Naive thymus-derived CD8-positive, alpha-beta T cell (primary cell): ENCODE measurements at regions not wholly inside any gene's neighbourhood (a gene's known extent, or its start where the extent isn't known, plus 50 kb on each side); places are given as distances from the start of the nearest gene placed in this dataset.

Experiments used
- ATAC-seq, 2 donors: fragments of 150-1000 bp; cut with Tn5 transposase in 1 of 2; sonication (Bioruptor Pico), chemical (Tn5 transposase) in 1 of 2; 1 replicate in 1 of 2; 2 replicates in 1 of 2; pipeline ENCODE4 v1.10.0; 2021; ENCODE audit warnings: mild to moderate bottlenecking in 2 of 2, moderate library complexity in 2 of 2
- POLR2A ChIA-PET: fragments of 350-600 bp; sonication (Branson Sonifier 250); formaldehyde crosslinking; loops from one replicate; lab custom pipeline; 2021; ENCODE audit warnings: antibody characterized with exemption; lab: Charles Lee
- DNase-seq, 10 donors: peaks; one replicate each; pipeline versions ENCODE4 v3.0.0 to v3.0.0-alpha.2; 2020 to 2022
- H3K27ac Mint-ChIP-seq, 10 donors: one replicate each; pipeline ENCODE4 v1.8.0; 2020 to 2022; ENCODE audit warnings: mild to moderate bottlenecking in 10 of 10, mixed read lengths in 10 of 10, moderate library complexity in 4 of 10, inconsistent platforms in 1 of 10
- H3K27me3 Mint-ChIP-seq, 5 donors: one replicate each; pipeline ENCODE4 v1.8.0; 2021 to 2022; ENCODE audit warnings: mixed read lengths in 5 of 5
- H3K36me3 Mint-ChIP-seq, 3 donors: one replicate each; pipeline ENCODE4 v1.8.0; 2020 to 2022; ENCODE audit warnings: mixed read lengths in 3 of 3, mild to moderate bottlenecking in 2 of 3, inconsistent platforms in 1 of 3
- H3K4me1 Mint-ChIP-seq, 4 donors: one replicate each; pipeline ENCODE4 v1.8.0; 2021 to 2022; ENCODE audit warnings: mixed read lengths in 4 of 4
- H3K4me3 Mint-ChIP-seq, 10 donors: one replicate each; pipeline ENCODE4 v1.8.0; 2020 to 2022; ENCODE audit warnings: mild to moderate bottlenecking in 10 of 10, mixed read lengths in 10 of 10, moderate library complexity in 6 of 10, inconsistent platforms in 1 of 10
- H3K9me3 Mint-ChIP-seq, 9 donors: one replicate each; pipeline ENCODE4 v1.8.0; 2020 to 2022; ENCODE audit warnings: mixed read lengths in 9 of 9, mild to moderate bottlenecking in 3 of 9, inconsistent platforms in 1 of 9, moderate library complexity in 1 of 9

DNA sequence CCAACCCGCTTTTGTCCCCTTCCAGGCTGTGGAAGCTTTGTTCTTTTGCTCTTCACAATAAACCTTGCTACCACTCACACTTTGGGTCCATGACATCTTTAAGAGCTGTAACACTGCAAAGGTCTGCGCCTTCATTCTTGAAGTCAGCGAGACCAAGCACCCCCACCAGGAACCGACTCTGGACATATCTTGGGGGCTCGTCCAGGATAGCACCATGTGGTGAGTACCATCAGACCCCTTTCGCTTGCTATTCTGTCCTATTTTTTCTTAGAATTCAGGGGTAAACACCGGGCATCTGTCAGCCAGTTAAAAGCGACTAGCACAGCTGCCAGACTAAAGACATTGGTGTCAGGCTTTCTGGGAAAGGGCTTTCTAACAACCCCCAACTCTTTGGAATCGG lies 137.6 kb upstream of the PPFIA2 start:
- peak in 2 of 10 donors; percentile 3 to 4 for DNase-seq
- Mint-ChIP-seq H3K27ac (no peak overlapping the region), H3K4me3 (no peak overlapping the region), H3K27me3 (no peaks in the 10 kb centered on the region), H3K4me1 (no peaks in the 10 kb centered on the region), H3K36me3 (peaks cover 0 to 27% (median 18%) of the 10 kb centered on the region in 3 donors), H3K9me3 (peaks cover 9 to 45% (median 27%) of the 10 kb centered on the region in 9 donors)
- no peak for ATAC-seq
- POLR2A ChIA-PET: no interaction called here

DNA sequence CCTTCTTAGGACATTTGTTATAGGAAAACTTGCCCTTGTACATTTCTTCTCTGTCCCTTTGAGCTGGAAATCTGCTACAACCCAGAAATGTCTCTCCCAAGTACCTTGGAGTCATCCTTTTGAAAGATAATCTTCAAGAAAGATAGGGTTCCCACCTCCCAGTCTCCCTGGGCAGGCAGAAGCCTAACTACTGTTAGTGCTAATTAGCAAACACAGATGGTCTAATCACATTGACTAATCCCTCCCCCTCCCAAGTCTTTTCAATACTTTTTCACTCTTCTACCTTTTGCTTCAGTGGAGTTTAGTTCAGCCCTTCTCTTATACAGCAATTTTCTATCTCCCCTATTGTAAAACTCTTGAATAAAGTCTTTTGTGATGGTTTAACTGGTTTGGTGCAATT lies 129.8 kb upstream of the PPFIA2 start:
- Mint-ChIP-seq H3K4me3 (no peak overlapping the region), H3K27ac (no peak overlapping the region), H3K27me3 (no peaks in the 10 kb centered on the region), H3K9me3 (peaks cover 0 to 7% (median under 1%) of the 10 kb centered on the region in 9 donors), H3K36me3 (peaks cover 0 to 4% (median 0%) of the 10 kb centered on the region in 3 donors), H3K4me1 (no peaks in the 10 kb centered on the region)
- no peak for DNase-seq
- POLR2A ChIA-PET: no interaction called here
- ATAC-seq: no peak

DNA sequence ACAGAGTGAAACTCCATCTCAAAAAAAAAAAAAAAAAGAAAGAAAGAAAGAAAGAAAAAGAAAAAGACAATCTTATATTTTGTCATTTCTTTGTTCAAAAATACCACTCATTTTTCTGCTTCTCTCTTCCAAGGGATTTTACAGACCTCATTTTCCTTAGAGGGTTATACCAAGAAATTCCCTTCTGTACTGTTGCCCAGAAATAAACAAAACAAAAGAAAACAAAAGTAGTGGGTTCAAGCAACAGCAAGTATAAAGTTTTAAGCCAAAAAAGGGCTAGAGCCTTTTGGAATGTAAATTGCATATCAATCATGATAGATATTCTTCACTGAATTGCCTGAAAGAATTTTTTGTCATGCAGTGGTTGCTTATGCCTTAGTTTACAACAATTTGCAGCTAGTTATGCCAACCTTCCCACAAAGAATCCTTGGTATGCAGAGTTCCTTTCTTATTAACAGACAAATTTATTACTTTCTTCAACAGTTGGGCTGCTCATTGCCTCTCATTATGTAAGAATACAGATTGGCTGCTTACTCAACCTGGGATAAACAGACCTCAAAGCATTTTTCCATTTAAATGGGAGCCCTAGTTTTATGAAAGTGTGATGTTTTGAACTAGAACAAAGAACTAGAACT lies 129.1 kb upstream of the PPFIA2 start:
- peaks cover 0 to 4% (median 0%) of the 10 kb centered on the region in 3 donors for H3K36me3 Mint-ChIP-seq
- H3K27ac Mint-ChIP-seq: no peak overlapping the region
- no peak for ATAC-seq
- H3K4me1 Mint-ChIP-seq: no peaks in the 10 kb centered on the region
- POLR2A ChIA-PET: no interaction called here
- H3K4me3 Mint-ChIP-seq: no peak overlapping the region
- DNase-seq: no peak
- H3K9me3 Mint-ChIP-seq: peaks cover 0 to 7% (median 0%) of the 10 kb centered on the region in 9 donors
- no peaks in the 10 kb centered on the region for H3K27me3 Mint-ChIP-seq

DNA sequence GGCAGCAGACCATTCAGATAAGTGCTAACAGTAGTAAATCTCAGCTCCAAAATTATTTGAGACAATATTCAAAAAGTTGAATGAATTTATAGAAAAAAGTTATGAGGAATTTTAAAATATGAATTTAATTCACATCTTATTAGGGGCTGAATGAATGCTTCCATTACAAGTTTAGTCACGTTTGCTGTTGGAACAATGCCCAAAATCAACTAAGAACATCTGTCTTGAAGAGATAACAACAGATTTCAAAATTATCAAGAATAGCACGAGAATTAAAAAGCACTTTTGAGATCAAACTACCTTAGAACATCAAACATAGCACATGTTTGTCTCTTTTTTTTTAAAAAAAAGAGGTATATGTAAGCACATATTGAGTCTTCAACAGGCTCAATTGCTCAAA lies 115.4 kb upstream of the PPFIA2 start:
- ATAC-seq (no peak), DNase-seq (no peak)
- H3K9me3 Mint-ChIP-seq: no peaks in the 10 kb centered on the region
- H3K27me3 Mint-ChIP-seq: no peaks in the 10 kb centered on the region
- H3K4me3 Mint-ChIP-seq: no peak overlapping the region
- H3K4me1 Mint-ChIP-seq: peaks cover 0 to 2% (median 0%) of the 10 kb centered on the region in 4 donors
- H3K36me3 Mint-ChIP-seq: no peaks in the 10 kb centered on the region
- POLR2A ChIA-PET: no interaction called here
- no peak overlapping the region for H3K27ac Mint-ChIP-seq

DNA sequence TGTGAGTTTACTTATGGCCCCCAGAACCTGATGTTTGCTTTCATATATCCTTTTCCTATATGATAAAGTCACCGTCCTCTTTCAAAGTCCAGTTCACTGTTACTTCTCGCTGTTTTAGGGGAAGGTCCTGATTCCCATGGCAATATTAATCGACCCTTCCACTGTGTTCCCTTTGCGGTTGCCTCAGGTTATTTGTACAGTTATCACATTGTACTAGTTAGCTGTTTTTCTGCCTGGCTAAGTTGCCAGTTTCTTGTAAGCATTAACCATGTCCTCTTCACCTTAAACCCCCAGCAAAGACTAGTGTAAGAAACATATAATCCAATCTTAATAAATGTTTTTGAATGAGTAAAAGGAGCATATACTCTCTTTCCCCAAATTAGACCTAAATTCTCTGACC lies 115.0 kb upstream of the PPFIA2 start:
- Mint-ChIP-seq H3K27ac (no peak overlapping the region), H3K27me3 (no peaks in the 10 kb centered on the region), H3K9me3 (no peaks in the 10 kb centered on the region), H3K4me1 (peaks cover 0 to 2% (median 0%) of the 10 kb centered on the region in 4 donors), H3K36me3 (no peaks in the 10 kb centered on the region), H3K4me3 (no peak overlapping the region)
- DNase-seq (no peak), ATAC-seq (no peak)
- POLR2A ChIA-PET: no interaction called here

DNA sequence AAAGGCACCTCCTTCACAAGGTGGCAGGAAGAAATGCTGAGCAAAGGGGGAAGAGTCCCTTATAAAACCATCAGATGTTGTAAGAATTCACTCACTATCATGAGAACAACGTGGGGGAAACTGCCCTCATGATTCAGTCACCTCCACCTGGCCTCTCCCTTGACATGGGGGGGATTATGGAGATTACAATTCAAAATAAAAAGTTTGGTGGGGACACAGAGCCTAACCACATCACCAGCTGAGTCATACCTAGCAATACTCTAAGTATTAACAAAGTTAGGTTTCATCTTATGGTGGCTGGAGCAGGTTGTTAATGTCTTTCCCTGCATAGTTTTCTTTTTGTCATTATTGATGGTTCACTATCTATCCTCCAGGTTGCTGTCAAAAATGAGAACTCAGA lies 113.2 kb upstream of the PPFIA2 start:
- POLR2A ChIA-PET: no interaction called here
- H3K9me3 Mint-ChIP-seq: no peaks in the 10 kb centered on the region
- no peak overlapping the region for H3K4me3 Mint-ChIP-seq
- peaks cover 0 to 2% (median 0%) of the 10 kb centered on the region in 4 donors for H3K4me1 Mint-ChIP-seq
- peaks cover 0 to 1% (median 0%) of the 10 kb centered on the region in 5 donors for H3K27me3 Mint-ChIP-seq
- DNase-seq: no peak
- ATAC-seq: no peak
- H3K27ac Mint-ChIP-seq: no peak overlapping the region
- no peaks in the 10 kb centered on the region for H3K36me3 Mint-ChIP-seq

DNA sequence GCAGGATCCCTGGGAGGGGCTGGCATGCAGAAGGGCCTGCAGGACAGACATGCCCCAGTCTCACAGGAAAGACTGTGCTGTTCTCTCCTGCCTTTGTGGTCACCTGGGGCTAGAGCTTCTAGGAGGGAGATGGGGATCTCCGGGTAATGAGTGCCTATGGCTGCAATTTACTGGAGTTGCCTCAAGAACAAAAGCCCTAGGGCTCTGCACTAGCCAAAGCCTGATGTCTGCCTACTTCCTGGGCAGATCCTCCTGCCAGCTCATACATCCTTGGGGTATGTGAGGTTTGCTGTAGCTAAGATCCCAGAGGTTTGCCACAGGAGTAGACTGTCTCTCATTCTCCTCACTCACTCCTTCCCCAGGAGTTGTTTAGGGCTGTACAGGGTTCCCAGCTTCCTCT lies 106.9 kb upstream of the PPFIA2 start:
- DNase-seq (no peak), ATAC-seq (no peak)
- no peaks in the 10 kb centered on the region for H3K9me3 Mint-ChIP-seq
- no peak overlapping the region for H3K4me3 Mint-ChIP-seq
- peaks cover 0 to 2% (median 0%) of the 10 kb centered on the region in 4 donors for H3K4me1 Mint-ChIP-seq
- H3K27me3 Mint-ChIP-seq: peaks cover 0 to 8% (median 0%) of the 10 kb centered on the region in 5 donors
- H3K36me3 Mint-ChIP-seq: no peaks in the 10 kb centered on the region
- no peak overlapping the region for H3K27ac Mint-ChIP-seq
- POLR2A ChIA-PET: no interaction called here

DNA sequence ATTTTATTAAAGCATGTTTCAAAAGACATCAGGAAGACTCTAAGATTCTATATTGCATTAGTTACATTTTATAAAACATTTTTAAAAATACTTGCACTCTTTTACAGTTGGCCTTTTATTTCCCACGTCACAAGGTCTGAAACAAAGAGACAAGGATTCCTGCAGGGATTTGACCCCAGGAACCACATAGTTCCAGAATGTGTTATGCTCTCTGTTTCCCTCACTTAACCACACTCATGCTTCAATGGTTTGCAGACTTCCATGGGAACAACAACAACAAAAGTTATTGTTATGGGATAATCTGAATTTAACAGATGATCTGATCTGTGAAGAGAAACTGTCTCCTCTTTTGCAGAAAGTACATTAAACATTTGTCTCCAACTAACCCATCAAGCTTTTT lies 104.3 kb upstream of the PPFIA2 start:
- Mint-ChIP-seq H3K27ac (no peak overlapping the region), H3K27me3 (peaks cover 0 to 8% (median 0%) of the 10 kb centered on the region in 5 donors), H3K36me3 (no peaks in the 10 kb centered on the region), H3K9me3 (no peaks in the 10 kb centered on the region), H3K4me3 (no peak overlapping the region), H3K4me1 (peaks cover 0 to 3% (median under 1%) of the 10 kb centered on the region in 4 donors)
- DNase-seq: no peak
- POLR2A ChIA-PET: no interaction called here
- ATAC-seq: no peak

DNA sequence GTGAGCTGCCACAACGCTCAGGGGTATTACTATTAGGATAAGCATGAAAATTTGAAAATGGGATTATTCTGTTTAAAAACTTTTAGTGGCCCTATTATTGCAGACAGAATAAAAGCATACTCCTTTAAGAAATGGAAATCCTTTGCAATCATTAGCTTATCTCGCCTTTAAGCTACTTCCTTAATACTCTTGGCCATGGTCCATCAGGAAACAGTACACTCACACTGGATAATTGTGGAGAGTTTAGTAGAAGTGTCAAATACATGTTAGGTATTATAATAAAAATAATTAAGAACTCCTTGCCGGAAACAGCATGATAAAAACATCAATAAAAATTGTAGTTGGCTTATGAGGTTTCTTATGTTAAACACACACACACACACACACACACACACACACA lies 100.4 kb upstream of the PPFIA2 start:
- POLR2A ChIA-PET: no interaction called here
- H3K36me3 Mint-ChIP-seq: no peaks in the 10 kb centered on the region
- peaks cover 0 to 3% (median 0%) of the 10 kb centered on the region in 4 donors for H3K4me1 Mint-ChIP-seq
- ATAC-seq: no peak
- no peak overlapping the region for H3K27ac Mint-ChIP-seq
- H3K27me3 Mint-ChIP-seq: peaks cover 0 to 3% (median 0%) of the 10 kb centered on the region in 5 donors
- no peak for DNase-seq
- H3K4me3 Mint-ChIP-seq: no peak overlapping the region
- H3K9me3 Mint-ChIP-seq: no peaks in the 10 kb centered on the region

DNA sequence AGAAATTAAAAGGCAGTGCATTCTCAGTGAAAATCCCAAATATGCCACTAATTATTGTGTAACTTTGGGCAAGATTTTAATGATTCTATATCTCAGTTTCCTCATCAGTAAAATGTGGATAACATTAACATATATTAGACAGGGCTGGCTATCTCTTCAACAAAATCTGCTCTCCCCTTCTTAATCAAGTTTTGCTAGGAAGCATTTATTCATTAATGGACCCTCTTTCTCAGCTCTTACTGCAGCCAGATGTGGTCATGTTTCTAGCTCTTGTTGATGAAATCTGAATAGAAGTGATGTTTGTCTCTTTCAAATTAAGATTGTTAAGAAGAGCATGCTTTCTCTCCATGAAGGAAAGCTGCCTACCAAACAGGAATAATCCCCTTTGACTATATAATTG lies 84.4 kb upstream of the PPFIA2 start:
- DNase-seq (no peak), ATAC-seq (no peak)
- Mint-ChIP-seq H3K27ac (no peak overlapping the region), H3K4me1 (peaks cover 0 to 1% (median 0%) of the 10 kb centered on the region in 4 donors), H3K9me3 (peaks cover 0 to 3% (median 0%) of the 10 kb centered on the region in 9 donors), H3K27me3 (peaks cover 0 to 5% (median 0%) of the 10 kb centered on the region in 5 donors), H3K36me3 (no peaks in the 10 kb centered on the region), H3K4me3 (no peak overlapping the region)
- POLR2A ChIA-PET: no interaction called here

DNA sequence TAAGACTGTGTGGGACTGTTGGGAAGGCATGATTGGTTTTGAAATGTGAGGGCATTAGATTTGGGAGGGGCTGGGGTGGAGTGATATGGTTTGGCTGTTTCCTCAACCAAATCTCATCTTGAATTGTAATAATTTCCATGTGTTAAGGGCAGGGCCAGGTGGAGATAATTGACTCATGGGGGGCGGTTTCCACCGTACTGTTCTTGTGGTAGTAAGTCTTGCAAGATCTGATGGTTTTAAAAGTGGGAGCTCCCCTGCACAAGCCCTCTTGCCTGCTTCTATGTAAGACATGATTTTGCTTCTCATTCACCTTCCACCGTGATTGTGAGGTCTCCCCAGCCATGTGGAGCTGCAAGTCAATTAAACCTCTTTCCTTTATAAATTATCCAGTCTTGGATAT lies 76.6 kb upstream of the PPFIA2 start:
- ATAC-seq (no peak), DNase-seq (no peak)
- Mint-ChIP-seq H3K4me1 (peaks cover 0 to 1% (median 0%) of the 10 kb centered on the region in 4 donors), H3K36me3 (peaks cover 0 to 2% (median 0%) of the 10 kb centered on the region in 3 donors), H3K9me3 (no peaks in the 10 kb centered on the region), H3K27me3 (peaks cover 0 to 3% (median 0%) of the 10 kb centered on the region in 5 donors), H3K4me3 (no peak overlapping the region), H3K27ac (no peak overlapping the region)
- POLR2A ChIA-PET: no interaction called here

DNA sequence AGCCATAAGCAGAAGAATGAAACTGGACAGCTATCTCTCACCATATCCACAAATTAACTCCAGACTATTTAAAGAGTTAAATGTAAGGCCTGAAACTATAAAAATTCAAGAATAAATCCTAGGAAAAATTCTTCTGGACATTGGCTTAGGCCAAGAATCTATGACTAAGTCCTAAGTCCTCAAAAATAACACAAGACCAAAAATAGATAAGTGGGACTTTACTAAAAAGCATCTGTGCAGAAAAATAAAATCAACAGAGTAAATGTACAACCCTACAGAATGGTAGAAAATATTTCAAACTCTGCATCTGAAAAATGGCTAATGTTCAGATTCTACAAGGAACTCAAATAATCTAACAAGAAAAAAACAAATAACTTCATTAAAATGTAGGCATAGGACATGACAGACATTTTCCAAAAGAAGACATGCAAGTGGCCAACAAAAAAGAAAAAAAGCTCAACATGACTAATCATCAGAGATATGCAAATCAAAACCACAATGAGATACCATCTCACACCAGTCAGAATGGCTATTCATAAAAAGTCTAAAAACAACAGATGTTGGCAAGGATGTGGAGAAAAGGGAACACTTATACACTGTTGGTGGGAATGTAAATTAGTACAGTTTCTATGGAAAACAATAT lies 61.0 kb upstream of the PPFIA2 start:
- DNase-seq (no peak), ATAC-seq (no peak)
- peaks cover 0 to 2% (median 0%) of the 10 kb centered on the region in 5 donors for H3K27me3 Mint-ChIP-seq
- no peaks in the 10 kb centered on the region for H3K36me3 Mint-ChIP-seq
- peaks cover 0 to 4% (median 0%) of the 10 kb centered on the region in 9 donors for H3K9me3 Mint-ChIP-seq
- H3K27ac Mint-ChIP-seq: no peak overlapping the region
- no peak overlapping the region for H3K4me3 Mint-ChIP-seq
- H3K4me1 Mint-ChIP-seq: peaks cover 0 to 8% (median 4%) of the 10 kb centered on the region in 4 donors
- POLR2A ChIA-PET: no interaction called here

DNA sequence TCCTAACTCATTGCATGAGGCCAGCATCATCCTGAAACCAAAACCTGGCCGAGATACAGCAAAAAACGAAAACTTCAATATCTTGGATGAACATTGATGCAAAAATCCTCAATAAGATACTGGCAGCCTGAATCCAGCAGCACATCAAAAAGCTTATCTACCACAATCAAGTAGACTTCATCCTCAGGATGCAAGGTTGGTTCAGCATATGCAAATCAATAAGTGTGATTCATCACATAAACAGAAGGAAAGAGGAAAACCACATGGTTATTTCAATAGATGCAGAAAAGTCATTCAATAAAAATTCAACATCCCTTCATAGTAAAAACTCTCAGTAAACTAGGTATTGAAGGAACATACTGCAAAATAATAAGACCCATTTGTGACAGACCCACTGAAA lies 56.5 kb upstream of the PPFIA2 start:
- Mint-ChIP-seq H3K27ac (no peak overlapping the region), H3K27me3 (peaks cover 0 to 15% (median 8%) of the 10 kb centered on the region in 5 donors), H3K4me1 (peaks cover 0 to 8% (median 4%) of the 10 kb centered on the region in 4 donors), H3K4me3 (no peak overlapping the region), H3K36me3 (peaks cover 0 to 6% (median 0%) of the 10 kb centered on the region in 3 donors), H3K9me3 (peaks cover 0 to 11% (median 9%) of the 10 kb centered on the region in 9 donors)
- POLR2A ChIA-PET: no interaction called here
- ATAC-seq: no peak
- DNase-seq: no peak
